Fibroblast of the conjunctiva (primary cell): ENCODE measurements at regions not wholly inside any gene's neighbourhood (a gene's known extent, or its start where the extent isn't known, plus 50 kb on each side); places are given as distances from the start of the nearest gene placed in this dataset.
"Not testable (repeated sequence)": the region's sequence is repeated elsewhere in the genome, so short reads cannot be mapped to it uniquely, and the experiment has no call there.

Source experiments
- DNase-seq: peaks from one replicate; pipeline ENCODE4 v3.0.0-alpha.2; 2010; ENCODE audit warnings: low read depth

- not testable (repeated sequence) for DNase-seq
Measured at GRCh38 chr6:74488726-74489125, 717.1 kb downstream of the COL12A1 start.

- no peak for DNase-seq
Measured at GRCh38 chr6:74482180-74482579, 723.7 kb downstream of the COL12A1 start.

GRCh38 chr6:74480561-74480960, 725.3 kb downstream of the COL12A1 start:
- DNase-seq, result no peak

- DNase-seq, result no peak
Measured at GRCh38 chr6:74479960-74480359, 725.9 kb downstream of the COL12A1 start.

DNA sequence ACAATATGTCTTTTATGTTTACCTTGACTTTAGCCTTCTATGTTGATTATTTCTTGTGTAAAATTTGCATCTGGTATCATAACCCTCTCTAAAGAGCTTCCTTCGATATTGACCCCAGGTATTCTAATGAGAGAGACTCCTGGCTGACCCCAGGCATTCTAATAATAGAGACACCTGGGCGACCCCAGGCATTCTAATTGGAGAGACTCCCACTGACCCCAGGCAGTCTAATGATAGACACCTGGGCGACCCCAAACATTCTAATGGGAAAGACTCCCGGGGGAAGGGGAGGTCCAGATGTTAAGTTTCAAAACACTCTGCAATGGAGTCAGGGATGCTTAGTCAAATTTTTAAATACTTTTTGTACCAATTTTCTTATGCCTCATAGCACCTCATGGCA, 726.4 kb downstream of the COL12A1 start:
- DNase-seq, result no peak

DNA sequence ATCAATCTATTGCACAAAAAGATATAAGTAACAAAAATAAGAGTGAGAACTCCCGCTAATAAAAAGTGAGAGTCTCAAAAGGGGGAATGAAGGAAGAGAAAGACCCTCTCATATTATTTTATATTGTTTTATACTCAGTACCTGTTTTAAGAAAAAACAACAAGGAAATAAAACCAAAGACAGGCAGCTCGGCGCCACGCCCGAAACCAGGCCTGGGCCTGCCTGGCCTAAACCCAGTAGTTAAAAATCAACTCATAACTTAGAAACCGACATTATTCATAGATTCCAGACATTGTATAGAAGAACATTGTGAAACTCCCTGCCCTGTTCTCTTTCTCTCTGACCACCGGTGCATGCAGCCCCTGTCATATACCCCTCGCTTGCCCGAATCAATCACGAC, 731.8 kb downstream of the COL12A1 start:
- DNase-seq, result not testable (repeated sequence)

DNA sequence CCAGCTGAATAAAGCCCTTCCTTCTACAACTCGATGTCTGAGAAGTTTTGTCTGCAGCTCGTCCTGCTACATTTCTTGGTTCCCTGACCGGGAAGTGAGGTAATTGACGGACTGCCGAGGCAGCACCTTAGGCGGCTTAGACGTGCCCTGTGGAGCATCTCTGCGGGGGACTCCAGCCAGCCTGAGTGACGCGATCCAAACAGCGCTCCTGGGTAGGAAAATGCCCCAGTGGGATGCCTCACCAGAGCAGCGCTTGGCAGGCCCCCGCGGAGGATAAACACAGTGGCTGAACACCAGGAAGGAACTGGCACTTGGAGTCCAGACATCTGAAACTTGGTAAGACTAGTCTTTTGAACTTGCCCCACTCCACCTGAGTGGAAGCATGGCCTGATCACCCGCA, 737.3 kb downstream of the COL12A1 start:
- DNase-seq, result not testable (repeated sequence)

GRCh38 chr6:74467533-74468215, 738.2 kb downstream of the COL12A1 start:
- DNase-seq, result no peak

DNA sequence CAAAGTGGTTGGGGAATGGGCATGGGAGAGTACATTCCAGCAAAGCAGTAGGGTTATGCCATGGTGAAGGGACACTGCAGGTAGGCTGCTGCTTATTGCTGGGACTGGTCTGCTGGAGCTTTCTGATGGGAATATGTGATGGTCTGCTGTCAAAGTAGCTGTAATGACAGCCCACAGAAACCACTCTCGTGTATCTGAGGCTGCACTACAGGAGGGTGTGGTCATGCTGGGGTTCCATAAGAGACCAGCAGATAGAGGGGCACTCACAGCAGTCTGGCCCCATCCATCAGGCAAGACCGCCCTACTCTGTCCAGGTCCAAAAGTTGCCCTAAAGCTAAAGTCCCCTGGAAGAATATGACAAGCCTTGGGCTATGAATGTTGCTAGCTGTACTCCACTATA, 739.3 kb downstream of the COL12A1 start:
- DNase-seq, result no peak

GRCh38 chr6:74459260-74459659, 746.6 kb downstream of the COL12A1 start:
- DNase-seq, result no peak

GRCh38 chr6:74458536-74458935, 747.3 kb downstream of the COL12A1 start:
- DNase-seq, result no peak

DNA sequence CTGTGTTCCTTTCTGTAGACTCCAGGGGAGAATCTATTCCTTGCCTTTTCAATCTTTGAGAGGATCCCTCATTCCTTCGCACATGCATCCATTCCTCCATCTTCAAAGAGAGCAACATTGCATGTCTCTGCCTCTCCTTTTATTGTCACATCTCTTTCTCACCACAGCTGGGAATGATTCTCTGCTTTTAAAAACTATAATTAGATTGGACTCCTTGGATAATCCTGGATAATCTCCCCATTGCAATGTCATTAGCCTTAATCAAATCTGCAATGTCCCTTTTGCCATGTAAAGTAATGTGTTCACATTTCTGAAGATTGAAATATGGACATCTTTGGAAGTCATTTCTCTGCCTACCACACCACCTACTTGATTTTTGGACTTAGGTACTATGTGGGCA, 750.1 kb downstream of the COL12A1 start:
- no peak for DNase-seq

GRCh38 chr6:74451953-74452352, 753.9 kb downstream of the COL12A1 start:
- DNase-seq, result no peak

GRCh38 chr6:74448850-74449249, 752.8 kb downstream of the CD109 start:
- DNase-seq, result no peak

- DNase-seq, result no peak
Measured at GRCh38 chr6:74447013-74447412, 751.0 kb downstream of the CD109 start.

DNA sequence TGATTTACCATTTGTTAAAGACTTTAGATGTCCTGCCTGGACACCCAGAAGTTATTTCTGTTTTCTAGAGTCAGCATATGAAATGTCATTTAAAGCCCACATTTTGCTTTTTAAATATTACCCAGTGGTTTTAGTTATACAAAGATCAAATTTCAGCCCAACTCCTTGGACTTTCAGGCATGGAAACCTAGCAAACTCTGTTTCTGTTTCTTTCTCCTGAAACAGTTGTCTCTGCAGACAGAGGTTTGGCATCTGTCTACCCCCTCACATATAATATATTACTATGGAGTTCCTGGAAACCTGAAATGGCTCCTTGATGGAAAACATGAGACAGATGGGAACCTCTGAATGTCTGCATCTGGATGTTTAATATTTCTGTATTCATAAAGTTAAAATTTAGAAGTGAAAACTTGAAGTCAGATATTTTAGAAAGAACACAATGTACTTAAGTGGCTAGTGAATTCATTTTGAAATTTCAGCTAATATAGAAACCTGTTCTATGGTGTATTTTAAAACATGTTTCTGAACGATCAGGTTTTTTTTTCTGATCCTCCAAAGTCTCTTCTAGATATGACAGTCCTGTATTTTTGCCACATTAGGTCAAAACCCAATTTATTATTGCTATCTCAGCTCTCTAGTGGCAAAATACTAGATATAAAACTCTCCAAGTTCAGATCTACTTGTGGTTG, 743.3 kb downstream of the CD109 start:
- no peak for DNase-seq

DNA sequence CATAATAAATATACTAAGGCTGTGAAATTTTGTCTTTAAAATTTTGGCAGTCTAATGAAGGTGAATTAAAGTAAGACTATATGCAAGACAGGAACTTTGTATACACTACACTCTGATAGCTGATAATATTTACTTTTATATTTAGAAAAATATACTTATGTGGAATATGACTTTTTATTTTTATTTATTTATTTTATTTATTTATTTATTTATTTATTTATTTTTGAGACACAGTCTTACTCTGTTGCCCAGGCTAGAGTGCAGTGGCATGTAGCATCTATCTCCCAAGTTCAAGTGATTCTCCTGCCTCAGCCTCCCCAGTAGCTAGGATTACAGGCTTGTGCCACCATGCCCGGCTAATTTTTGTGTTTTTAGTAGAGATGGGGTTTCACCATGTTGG, 742.4 kb downstream of the CD109 start:
- DNase-seq, result not testable (repeated sequence)

DNA sequence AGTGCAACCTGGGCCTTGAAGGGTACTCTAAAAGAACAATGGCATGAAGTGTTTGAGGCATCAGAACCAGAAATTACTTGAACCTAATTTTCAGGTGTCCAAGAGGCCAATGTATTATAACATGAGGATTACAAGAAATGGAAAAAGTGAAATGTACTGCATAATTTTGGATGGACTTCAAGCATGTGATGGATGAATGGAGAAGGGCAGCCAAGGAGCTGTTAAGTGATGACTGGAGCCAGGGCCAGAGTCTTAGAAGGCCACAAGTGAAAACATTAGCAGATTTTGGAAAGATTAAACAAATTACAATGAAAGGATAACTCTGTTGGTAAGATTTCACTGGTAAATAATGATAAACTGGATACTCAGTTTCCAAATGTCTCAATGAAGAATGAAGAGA, 738.2 kb downstream of the CD109 start:
- no peak for DNase-seq

DNA sequence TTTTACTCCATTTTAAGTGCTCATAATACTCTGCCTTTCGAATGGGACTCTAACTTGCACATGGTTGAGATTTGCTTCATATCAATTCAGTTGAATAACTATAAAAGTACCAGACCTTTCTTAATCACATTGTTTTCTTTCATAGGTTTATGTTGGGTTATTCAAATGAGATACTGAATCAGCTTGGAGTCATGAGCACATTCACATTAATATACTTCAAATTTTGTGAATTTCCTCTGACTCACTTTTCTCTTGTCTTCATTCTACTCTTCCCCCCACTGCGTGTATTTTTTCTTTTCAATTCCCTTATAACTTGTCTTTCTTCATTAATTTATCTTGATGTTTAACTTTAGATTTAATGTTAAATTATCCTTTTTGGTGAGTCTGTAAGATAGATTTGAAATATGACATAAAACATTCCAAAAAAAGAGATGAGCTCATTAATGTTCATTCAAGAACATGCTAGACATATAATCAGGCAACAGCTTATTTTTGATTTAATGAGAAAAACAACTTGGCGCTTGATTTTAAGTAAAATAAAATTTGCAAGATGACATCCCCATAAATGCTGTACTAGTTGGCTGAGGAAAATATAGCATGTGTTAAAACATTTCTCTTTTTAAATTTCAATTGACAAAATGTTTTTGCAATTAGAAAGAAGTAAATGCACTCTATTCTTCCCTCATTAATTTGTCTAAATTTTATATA, 736.0 kb downstream of the CD109 start:
- no peak for DNase-seq

DNA sequence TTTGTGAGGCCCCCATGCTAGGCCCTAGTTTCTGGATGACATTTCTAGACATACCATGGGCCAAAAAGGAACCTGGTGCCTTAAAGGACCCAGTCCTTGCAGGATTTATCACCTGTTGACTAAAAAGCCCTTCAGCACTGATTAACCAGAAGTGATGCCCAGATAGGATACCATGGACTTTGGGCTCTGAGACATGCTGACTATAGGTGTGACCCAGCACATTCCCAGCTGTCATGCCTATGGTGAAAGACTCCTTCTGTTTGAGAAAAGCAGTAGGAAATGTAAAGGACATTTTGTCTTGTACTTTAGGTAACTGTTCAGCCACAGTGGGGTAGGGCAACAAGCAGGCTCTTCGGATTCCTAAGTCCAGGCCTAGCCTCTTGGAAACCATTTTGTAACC, 724.2 kb downstream of the CD109 start:
- no peak for DNase-seq

GRCh38 chr6:74415056-74415455, 719.1 kb downstream of the CD109 start:
- no peak for DNase-seq

- no peak for DNase-seq
Measured at GRCh38 chr6:74410630-74411029, 714.6 kb downstream of the CD109 start.

DNA sequence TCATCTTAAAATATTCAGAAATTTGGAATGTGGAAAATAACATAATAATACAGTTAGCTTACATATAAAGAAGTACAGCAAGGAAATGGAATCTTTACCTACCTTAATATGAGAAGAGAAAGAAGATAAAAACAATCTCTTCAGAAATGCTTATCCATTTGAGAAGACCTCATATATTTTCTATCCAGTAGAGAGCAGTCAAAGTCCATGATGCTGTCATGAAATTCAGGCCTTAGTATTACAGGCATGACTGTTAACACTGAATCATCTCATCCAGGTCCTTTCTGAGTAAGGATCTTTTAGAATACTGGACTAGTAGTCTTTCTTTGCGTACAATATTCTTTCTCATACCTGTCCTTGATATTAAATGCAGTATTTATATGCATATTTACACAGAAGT, 713.4 kb downstream of the CD109 start:
- DNase-seq, result peak; percentile 72
